Osteoblast (primary cell): ENCODE measurements at regions not wholly inside any gene's neighbourhood (a gene's known extent, or its start where the extent isn't known, plus 50 kb on each side); places are given as distances from the start of the nearest gene placed in this dataset.

ENCODE experiments used
- DNase-seq: peaks from one replicate; pipeline ENCODE4 v3.0.0; 2011; ENCODE audit warnings: low spot score, mixed read lengths; ENCODE audit not compliant: insufficient read length; ENCODE audit errors: missing footprints
- H2AFZ ChIP-seq: 2 replicates; pipeline ENCODE4 v1.6.0; 2011; ENCODE audit warnings: mild to moderate bottlenecking, low read length
- H3K27ac ChIP-seq: 2 replicates; pipeline ENCODE4 v1.5.1; 2011; ENCODE audit warnings: mild to moderate bottlenecking, low read depth, low read length, moderate library complexity
- H3K27me3 ChIP-seq: 2 replicates; pipeline ENCODE4 v1.6.0; 2012; ENCODE audit warnings: mild to moderate bottlenecking, control low read depth, inconsistent platforms, low read length, moderate library complexity; ENCODE audit not compliant: insufficient read depth
- H3K36me3 ChIP-seq: 2 replicates; pipeline ENCODE4 v1.5.1; 2011; ENCODE audit warnings: mild to moderate bottlenecking, low read length, control low read depth, moderate library complexity; ENCODE audit not compliant: insufficient read depth
- H3K4me1 ChIP-seq: 2 replicates; pipeline ENCODE4 v1.5.1; 2011; ENCODE audit warnings: mild to moderate bottlenecking, low read length, control low read depth, moderate library complexity; ENCODE audit not compliant: insufficient read depth
- H3K4me2 ChIP-seq: 2 replicates; pipeline ENCODE4 v1.6.0; 2011; ENCODE audit warnings: mild to moderate bottlenecking, low read length; ENCODE audit not compliant: insufficient read depth
- H3K4me3 ChIP-seq: fragments of 200-600 bp; sonication (generic); 3 replicates; pipeline ENCODE4 v1.5.1; 2012; ENCODE audit warnings: mild to moderate bottlenecking, low read length, inconsistent platforms; ENCODE audit not compliant: insufficient read depth
- H3K79me2 ChIP-seq: 2 replicates; pipeline ENCODE4 v1.6.0; 2012; ENCODE audit warnings: mild to moderate bottlenecking, low read length, control low read depth, inconsistent platforms; ENCODE audit not compliant: insufficient read depth
- H3K9me3 ChIP-seq: 2 replicates; pipeline ENCODE4 v1.5.1; 2011; ENCODE audit warnings: low read depth, low read length, control low read depth
- H4K20me1 ChIP-seq: 2 replicates; pipeline ENCODE4 v1.6.0; 2012; ENCODE audit warnings: mild to moderate bottlenecking, low read length, control low read depth; ENCODE audit not compliant: insufficient read depth
- TF ChIP-seq, protein P1 (sequence below): IDR thresholded peaks from 2 replicates; pipeline ENCODE4 v1.5.1; 2011; ENCODE audit warnings: mild to moderate bottlenecking, low read depth, low read length, moderate library complexity; ENCODE audit errors: extremely low read depth

DNA sequence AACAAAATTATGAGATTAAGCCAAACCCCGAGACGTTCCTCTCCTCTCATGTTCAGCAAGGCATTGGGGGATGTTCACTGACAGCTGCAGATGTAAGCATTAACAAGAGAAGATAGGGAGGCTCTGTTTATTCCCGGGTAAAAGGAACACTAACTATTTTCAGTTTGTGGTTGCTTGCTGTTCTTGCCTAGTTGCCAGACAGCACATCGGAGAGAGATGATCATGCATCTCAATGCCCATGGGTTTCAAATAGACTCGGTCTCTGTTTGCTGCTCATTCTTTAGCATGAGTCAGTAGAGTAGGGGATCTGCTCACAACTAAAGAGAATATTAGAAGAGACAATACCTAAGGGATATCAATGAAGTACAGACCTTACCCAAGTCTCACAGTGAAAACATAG lies 78.3 kb downstream of the TMEM100 start:
- no peak for DNase-seq
- no peak overlapping the region for H3K4me2 ChIP-seq

DNA sequence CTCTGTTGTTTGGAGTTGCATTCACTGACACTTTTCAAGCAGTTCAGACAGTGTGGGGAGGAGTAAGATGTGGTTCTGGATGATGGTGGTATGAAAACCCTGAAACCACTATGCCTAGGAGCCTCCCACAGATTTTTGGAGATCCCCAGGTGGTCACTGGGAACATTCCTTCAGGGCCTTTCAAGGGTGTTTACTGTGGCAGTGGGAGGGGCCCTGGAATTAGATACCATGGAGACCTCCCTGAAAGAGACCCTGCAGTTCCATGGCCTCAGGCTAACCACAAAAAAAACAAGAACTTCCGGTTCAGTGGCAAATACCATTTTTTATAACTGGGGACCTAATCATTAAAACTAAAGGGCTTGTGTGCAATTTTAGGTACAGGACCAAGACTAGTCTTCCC lies 79.9 kb downstream of the TMEM100 start:
- TF ChIP-seq, protein P1, sequence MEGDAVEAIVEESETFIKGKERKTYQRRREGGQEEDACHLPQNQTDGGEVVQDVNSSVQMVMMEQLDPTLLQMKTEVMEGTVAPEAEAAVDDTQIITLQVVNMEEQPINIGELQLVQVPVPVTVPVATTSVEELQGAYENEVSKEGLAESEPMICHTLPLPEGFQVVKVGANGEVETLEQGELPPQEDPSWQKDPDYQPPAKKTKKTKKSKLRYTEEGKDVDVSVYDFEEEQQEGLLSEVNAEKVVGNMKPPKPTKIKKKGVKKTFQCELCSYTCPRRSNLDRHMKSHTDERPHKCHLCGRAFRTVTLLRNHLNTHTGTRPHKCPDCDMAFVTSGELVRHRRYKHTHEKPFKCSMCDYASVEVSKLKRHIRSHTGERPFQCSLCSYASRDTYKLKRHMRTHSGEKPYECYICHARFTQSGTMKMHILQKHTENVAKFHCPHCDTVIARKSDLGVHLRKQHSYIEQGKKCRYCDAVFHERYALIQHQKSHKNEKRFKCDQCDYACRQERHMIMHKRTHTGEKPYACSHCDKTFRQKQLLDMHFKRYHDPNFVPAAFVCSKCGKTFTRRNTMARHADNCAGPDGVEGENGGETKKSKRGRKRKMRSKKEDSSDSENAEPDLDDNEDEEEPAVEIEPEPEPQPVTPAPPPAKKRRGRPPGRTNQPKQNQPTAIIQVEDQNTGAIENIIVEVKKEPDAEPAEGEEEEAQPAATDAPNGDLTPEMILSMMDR = no peak
- no peak overlapping the region for H3K27ac ChIP-seq
- no peaks in the 10 kb centered on the region for H3K36me3 ChIP-seq
- H3K79me2 ChIP-seq = no peaks in the 10 kb centered on the region
- H3K4me2 ChIP-seq = no peak overlapping the region
- no peak for DNase-seq
- no peak overlapping the region for H2AFZ ChIP-seq
- no peak overlapping the region for H3K4me3 ChIP-seq
- H3K4me1 ChIP-seq = no peaks in the 10 kb centered on the region
- no peaks in the 10 kb centered on the region for H3K9me3 ChIP-seq
- H3K27me3 ChIP-seq = no peaks in the 10 kb centered on the region
- H4K20me1 ChIP-seq = no peaks in the 10 kb centered on the region

More for the DNA sequence above, 78.3 kb downstream of the TMEM100 start:
- TF ChIP-seq, protein P1 = no peak
- no peak overlapping the region for H2AFZ ChIP-seq
- no peak overlapping the region for H3K27ac ChIP-seq
- H4K20me1 ChIP-seq = no peaks in the 10 kb centered on the region
- no peaks in the 10 kb centered on the region for H3K4me1 ChIP-seq
- no peaks in the 10 kb centered on the region for H3K27me3 ChIP-seq
- no peak overlapping the region for H3K4me3 ChIP-seq
- no peaks in the 10 kb centered on the region for H3K79me2 ChIP-seq
- no peaks in the 10 kb centered on the region for H3K36me3 ChIP-seq
- no peaks in the 10 kb centered on the region for H3K9me3 ChIP-seq

DNA sequence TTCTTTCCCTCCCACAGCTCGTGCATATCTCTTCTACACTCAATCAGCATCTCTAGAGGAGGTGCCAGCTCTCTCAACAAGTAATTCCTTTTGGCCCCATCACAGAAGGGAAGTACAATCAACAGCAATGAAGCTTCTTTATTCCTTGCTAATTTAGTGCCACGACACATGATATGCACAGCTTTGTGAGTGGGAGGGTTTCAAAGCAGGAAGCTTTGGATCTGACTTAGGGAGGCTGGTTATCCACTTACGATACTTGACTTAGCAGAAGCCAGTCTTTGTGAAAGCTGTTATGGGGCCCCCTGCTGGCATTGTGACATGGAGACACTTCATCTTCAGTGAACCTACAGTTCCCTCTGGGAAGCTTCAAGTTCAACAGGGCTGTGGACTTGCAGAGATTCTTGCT lies 81.0 kb downstream of the TMEM100 start:
- TF ChIP-seq, protein P1 = peak; percentile 81
- no peaks in the 10 kb centered on the region for H3K4me1 ChIP-seq
- H3K4me3 ChIP-seq = no peak overlapping the region
- peak overlapping the region; percentile 35 for H2AFZ ChIP-seq
- no peak overlapping the region for H3K27ac ChIP-seq
- H3K36me3 ChIP-seq = no peaks in the 10 kb centered on the region
- no peaks in the 10 kb centered on the region for H3K79me2 ChIP-seq
- peak overlapping the region; percentile 9 for H3K4me2 ChIP-seq
- H3K27me3 ChIP-seq = no peaks in the 10 kb centered on the region
- no peaks in the 10 kb centered on the region for H4K20me1 ChIP-seq
- no peaks in the 10 kb centered on the region for H3K9me3 ChIP-seq
- DNase-seq = no peak

DNA sequence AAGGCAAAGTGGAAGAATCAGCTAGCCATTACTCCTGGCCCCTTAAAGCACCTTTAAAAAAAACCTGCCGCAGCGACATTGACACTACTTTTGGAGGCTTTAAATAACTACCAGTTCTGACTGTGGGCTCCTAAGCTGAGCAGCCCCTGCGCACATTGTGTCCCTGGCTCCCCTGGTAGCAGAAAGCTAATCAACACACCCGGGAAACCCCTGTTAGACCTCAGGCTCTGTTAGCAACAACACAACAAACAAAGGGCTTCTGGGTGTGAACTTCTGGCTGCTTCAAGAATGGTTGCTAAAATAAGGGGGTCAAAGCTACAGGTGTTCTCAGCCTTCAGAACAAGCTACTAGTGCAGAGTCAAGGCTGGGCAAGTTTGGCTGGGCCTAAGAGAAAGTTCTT lies 83.6 kb downstream of the TMEM100 start:
- Histone ChIP-seq H3K27me3 (no peaks in the 10 kb centered on the region), H2AFZ (no peak overlapping the region), H3K79me2 (no peaks in the 10 kb centered on the region), H3K4me2 (no peak overlapping the region), H3K4me1 (peaks cover 7% of the 10 kb centered on the region), H4K20me1 (no peaks in the 10 kb centered on the region), H3K4me3 (no peak overlapping the region), H3K27ac (no peak overlapping the region), H3K9me3 (no peaks in the 10 kb centered on the region), H3K36me3 (no peaks in the 10 kb centered on the region)
- TF ChIP-seq, protein P1 = no peak
- DNase-seq = no peak
